DOHH2 (cell line): ENCODE measurements at regions not wholly inside any gene's neighbourhood (a gene's known extent, or its start where the extent isn't known, plus 50 kb on each side); places are given as distances from the start of the nearest gene placed in this dataset.

Experiments
- EZH2phosphoT487 ChIP-seq: fragments of 200-600 bp; sonication (generic); IDR thresholded peaks from 2 replicates; pipeline ENCODE4 v1.6.1; 2017; ENCODE audit warnings: borderline replicate concordance, mild to moderate bottlenecking, antibody characterized with exemption, low read length, moderate library complexity, mixed read lengths
- TF ChIP-seq, protein P1 (sequence below): fragments of 200-600 bp; sonication (generic); IDR thresholded peaks from one replicate; pipeline ENCODE4 v1.5.1; 2014; ENCODE audit warnings: antibody characterized with exemption, mild to moderate bottlenecking, low read depth, low read length; ENCODE audit not compliant: poor library complexity, severe bottlenecking

DNA sequence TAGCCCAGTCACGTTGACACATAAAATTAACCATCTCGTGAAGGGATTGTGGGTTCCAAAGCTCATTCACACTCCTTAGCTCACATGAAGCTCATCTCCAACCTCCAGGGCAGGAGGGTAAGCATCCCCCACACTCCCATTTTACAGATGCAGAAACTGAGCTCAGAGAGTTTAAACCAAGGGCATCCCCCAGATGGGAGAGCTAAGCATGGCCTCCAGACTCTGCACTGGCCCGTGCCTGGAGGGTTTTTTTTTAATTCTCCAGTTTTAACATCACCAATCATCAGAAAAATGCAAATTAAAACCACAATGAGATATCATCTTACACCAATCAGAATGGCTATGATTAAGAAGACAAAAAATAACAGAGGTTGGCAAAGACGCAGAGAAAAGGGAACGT lies 53.3 kb upstream of the TCF7L2 start:
- TF ChIP-seq, protein P1, sequence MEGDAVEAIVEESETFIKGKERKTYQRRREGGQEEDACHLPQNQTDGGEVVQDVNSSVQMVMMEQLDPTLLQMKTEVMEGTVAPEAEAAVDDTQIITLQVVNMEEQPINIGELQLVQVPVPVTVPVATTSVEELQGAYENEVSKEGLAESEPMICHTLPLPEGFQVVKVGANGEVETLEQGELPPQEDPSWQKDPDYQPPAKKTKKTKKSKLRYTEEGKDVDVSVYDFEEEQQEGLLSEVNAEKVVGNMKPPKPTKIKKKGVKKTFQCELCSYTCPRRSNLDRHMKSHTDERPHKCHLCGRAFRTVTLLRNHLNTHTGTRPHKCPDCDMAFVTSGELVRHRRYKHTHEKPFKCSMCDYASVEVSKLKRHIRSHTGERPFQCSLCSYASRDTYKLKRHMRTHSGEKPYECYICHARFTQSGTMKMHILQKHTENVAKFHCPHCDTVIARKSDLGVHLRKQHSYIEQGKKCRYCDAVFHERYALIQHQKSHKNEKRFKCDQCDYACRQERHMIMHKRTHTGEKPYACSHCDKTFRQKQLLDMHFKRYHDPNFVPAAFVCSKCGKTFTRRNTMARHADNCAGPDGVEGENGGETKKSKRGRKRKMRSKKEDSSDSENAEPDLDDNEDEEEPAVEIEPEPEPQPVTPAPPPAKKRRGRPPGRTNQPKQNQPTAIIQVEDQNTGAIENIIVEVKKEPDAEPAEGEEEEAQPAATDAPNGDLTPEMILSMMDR: no peak
- no peak for TF ChIP-seq EZH2phosphoT487
